HG03045 (cell line): ENCODE measurements at regions not wholly inside any gene's neighbourhood (a gene's known extent, or its start where the extent isn't known, plus 50 kb on each side); places are given as distances from the start of the nearest gene placed in this dataset.

Experiments used
- ATAC-seq: cut with Tn5 transposase; IDR thresholded peaks from one replicate; pipeline ENCODE4 v1.9.1; 2021; ENCODE audit warnings: mild to moderate bottlenecking, moderate library complexity; ENCODE audit not compliant: unreplicated experiment

DNA sequence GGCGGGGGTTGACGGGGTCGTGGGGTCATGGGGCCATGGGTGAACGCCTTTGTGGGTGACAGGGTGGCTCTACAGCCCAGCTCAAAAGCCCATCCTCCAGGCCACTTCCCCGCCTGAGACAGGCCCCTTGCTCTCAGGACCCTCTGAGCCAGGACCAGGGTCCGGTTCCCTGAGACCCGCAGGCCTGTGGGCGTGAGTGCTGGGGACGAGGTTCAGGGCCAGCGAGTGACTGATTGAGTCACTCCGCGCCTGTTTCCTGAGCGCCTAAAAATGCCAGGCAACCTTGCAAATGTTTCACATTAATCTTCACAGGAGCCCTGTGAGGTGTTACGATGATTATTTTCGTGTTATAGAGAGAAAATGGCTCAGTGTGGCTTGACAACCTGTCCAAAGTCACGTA lies 97.8 kb downstream of the ZNF674 start:
- peak; percentile 28 for ATAC-seq

DNA sequence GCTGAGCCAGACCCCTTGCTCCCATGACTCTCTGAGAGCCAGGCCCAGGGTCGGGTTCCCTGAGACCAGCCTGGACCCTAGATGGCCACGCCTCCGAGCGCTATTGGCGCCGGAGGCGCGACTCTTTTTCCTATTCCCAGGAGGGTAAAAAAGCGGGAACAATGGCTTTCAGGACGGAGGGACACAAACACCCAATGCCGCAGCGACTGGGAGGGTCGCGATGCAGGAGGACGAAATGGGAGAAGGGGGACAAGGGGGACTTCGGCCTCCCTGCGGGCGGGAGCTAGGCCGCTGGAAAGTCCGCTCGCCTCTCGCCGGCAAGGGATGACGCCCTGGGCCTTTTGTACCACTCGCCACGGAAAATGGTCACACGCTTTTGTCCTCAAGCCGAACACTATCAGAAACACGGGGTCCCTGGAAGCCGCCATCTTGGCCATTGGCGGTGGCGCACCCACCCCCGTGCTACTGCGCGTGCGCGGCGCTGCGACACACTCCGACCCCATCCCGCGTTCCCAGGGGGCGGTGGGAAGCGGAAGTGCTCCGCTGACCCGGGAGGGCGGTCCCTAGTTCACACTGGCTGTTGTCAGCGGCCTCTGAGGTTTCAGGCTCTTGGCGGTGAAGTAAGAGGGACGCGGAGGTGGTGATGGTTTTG lies 98.4 kb downstream of the ZNF674 start:
- ATAC-seq = peak; percentile 96

DNA sequence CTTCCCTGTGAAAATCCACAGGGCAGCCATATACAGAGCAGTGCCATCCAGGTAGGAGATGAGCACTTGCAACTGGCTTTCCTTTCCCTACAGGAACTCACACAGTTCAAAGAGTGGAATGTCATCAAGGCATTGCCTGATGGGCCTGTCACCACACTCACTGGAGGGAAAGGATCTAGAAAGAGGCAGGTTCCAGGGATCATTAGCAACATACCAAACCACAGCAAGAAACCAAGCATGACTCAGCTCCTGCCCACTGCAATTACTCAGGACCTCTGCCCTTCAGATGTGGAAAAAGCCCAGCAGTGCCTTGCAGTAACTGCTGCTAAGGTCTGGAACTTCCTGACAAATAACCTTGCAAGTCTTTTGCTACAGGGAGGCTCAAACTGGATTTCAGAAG lies 101.2 kb downstream of the ZNF674 start:
- ATAC-seq = no peak

- no peak for ATAC-seq
These were observed 108.5 kb downstream of the ZNF674 start for GRCh38 chrX:46436744-46437143.

DNA sequence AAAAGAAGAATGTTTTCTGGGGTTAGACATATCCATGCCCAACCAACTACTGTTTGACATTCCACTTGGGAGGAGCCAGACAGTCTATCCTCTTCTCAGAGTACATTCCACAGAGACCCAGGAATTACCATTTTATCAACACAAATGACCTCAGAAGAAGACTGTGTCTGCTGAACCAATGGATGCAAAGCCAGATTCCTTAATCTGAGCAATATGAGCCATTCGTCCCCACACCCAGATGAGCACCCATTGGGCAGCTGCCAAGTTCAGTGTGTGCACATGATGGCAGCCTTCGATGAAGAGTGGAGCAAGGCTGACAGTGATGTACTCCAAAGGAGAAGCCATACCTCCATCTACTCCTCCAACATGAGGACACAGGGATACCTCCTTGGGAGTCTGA lies 111.3 kb downstream of the ZNF674 start:
- no peak for ATAC-seq

- ATAC-seq = no peak
These were observed 136.4 kb downstream of the ZNF674 start for GRCh38 chrX:46408553-46409407.

- no peak for ATAC-seq
These were observed 137.5 kb downstream of the ZNF674 start for GRCh38 chrX:46407753-46408130.

DNA sequence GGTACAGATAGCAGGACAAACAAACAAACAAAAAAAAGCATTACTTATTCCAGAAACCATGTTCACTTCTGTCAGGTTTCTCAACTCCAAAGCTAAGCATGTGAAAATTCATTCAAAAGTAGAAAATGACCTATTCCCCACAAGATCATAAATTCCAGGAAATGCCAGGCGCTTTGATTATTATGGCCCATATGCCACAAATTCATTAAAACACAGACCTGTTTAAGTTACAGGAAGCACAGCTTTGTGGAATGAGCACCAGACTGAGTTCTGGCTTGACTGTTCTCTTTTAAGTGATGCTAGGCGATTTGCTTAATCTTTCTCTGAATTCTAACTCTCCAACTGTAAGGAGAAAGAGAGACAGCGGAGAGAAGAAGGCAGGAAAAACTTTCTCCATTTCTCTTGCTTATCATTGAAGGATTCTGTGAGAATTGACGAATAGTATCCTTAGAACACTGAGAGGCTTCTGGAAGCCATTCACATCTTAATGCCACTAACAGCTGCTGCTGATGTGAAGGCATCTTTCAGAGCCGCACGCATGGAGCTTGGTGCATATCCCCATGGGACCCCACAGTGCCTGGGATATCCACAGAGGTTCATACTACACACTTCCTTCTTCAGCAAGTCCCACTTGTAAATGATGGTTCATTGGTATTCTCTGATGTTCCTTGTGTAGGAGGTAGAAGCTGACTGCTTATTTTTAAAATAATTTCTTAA lies 138.0 kb downstream of the ZNF674 start:
- no peak for ATAC-seq

- ATAC-seq = no peak
These were observed 140.4 kb downstream of the ZNF674 start for GRCh38 chrX:46404774-46405173.

- ATAC-seq = no peak
These were observed 144.4 kb downstream of the ZNF674 start for GRCh38 chrX:46400530-46401443.

DNA sequence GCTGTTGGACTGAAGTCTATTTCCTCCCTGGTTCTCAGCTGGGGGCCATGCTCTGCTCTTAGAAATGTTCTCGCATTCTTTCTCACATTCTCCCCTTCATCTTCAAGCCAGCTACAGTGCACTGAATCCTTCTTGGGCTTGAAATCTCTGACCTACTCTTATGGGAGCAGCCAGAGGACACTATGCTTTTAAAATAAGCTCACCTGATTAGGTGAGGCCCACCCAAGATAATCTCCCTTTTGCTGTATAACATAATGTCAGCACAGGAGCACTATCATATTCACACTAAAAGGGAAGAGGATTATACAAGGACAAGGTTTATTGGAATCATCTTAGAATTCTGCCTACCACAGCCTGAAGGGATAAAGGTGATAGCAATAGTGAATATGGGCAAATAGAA lies 146.3 kb downstream of the ZNF674 start:
- ATAC-seq = no peak

DNA sequence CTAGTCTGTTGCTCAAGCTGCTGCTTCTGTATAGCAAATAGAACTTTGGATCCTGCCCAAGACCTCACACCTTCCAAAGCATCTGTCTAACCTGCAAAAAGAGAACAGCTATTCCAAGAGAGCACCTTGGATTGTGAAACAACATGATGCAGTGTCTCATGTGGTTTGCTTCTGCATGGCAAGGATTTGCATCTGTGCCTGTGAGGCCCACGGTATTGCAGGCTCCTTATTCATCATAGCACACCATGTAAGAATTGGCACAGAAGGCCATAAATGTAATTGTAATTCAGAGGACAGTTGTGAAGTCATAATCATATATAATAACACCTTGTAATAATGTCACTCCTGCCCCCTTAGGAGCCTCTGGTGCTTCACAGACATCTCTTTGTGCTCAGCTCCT lies 147.1 kb downstream of the ZNF674 start:
- ATAC-seq = no peak

DNA sequence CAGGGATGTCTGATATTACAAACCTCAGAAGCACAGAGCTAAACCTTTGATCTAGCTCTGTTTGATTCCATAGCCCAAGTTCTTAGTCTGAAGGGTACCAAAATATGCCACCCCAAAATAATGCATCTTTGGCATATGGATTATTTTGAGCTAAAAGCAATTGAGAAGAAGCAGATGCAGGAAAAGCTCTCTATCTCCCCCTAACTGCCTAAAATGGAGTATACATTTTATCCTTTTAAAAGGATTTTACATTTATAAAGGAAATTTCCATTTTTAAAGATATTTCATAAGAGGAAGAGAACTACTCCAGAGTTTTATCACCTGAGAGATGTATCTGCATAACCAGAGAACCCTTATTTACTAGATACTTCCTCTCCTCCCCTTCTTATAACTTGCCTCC lies 158.7 kb downstream of the ZNF674 start:
- no peak for ATAC-seq

- ATAC-seq = no peak
These were observed 162.2 kb downstream of the ZNF674 start for GRCh38 chrX:46383006-46383405.

- ATAC-seq = no peak
These were observed 162.6 kb downstream of the ZNF674 start for GRCh38 chrX:46382595-46382994.

DNA sequence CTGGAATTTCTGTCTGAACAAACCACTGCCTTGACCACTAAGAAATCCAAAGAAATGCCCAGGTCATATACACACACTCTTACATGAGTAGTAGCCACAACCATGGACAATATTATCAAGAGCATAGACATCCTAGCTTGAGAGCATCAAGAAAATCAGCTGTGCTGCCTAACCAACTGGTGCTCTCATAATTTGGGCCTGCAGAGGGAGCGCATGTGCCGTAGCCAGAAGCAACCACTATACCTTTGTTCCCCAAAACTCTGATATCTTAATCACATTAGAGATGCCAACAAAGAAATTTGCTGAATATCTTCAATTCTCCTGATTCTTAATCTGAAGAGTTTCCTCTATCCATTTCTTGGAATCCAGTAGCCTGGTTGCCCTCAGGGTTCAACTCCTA lies 163.6 kb downstream of the ZNF674 start:
- ATAC-seq = no peak

DNA sequence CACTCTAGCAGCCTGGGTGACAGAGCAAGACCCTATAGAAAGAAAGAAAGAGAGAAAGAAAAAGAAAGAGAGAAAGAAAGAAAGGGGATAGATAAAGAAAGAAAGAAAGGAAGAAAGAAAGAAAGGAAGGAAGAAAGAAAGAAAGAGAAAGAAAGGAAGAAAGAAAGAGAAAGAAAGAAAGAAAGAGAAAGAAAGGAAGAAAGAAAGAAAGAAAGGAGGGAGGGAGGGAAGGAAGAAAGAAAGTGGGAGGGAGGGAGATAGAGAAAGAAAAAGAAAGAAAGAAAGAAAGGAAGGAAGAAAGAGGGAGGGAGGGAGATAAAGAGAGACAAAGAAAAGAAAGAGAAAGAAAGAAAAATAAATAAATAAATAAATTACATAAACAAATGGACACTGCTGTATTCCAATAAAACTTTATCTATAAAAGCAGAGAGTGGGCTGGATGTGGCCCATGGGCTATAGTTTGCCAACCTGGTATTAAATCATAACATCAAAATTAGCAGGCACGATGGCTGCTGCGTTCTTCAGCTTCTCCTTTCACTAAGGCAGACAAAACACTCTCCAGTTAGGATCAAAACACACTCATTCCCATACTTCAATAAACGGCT lies 165.0 kb downstream of the ZNF674 start:
- no peak for ATAC-seq

DNA sequence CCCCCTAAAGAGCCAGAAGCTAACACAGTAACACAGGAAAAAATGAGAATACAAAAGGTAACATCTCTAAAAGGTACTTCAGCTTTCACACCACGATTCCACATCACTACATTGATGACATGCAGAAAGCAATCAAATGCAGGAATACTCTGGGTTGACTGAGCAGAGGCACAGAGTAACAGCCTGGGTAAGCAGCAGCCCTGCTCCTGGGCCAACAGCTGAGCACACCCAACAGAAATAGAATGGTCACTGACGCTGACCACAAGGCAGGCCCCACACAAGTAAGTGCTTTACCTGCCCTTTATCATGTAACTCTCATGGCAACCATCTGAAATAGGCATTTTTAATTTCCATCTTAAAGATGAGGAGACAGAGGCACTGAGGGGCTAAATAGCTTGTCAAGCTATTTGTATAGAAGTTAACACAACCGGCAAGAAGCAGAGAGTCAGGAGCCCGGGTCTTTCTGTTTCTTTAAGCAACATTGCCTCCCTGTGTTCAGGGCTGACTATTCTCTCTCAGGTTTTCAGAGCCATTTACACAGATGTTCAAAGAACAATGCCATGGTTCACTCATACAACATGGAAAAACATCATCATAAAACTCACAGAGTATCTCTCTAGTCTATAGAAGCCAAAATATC lies 168.9 kb downstream of the ZNF674 start:
- ATAC-seq = no peak

- no peak for ATAC-seq
These were observed 169.4 kb downstream of the ZNF674 start for GRCh38 chrX:46375831-46376230.

GRCh38 chrX:46374371-46374770 lies 170.8 kb downstream of the ZNF674 start:
- no peak for ATAC-seq
